GM12891 (cell line): ENCODE measurements at regions not wholly inside any gene's neighbourhood (a gene's known extent, or its start where the extent isn't known, plus 50 kb on each side); places are given as distances from the start of the nearest gene placed in this dataset.

Experiments
- PAX5 ChIP-seq: IDR thresholded peaks from 2 replicates; pipeline ENCODE4 v1.6.1; 2011; ENCODE audit warnings: low read length, moderate library complexity, mild to moderate bottlenecking; ENCODE audit not compliant: insufficient read depth, severe bottlenecking
- POLR2A ChIP-seq: IDR thresholded peaks from 2 replicates; pipeline ENCODE4 v1.6.1; 2011; ENCODE audit warnings: low read depth, low read length, control low read depth
- POLR2AphosphoS5 ChIP-seq: IDR thresholded peaks from 2 replicates; pipeline ENCODE4 v1.6.1; 2011; ENCODE audit warnings: low read depth, low read length, control low read depth
- SPI1 ChIP-seq: IDR thresholded peaks from 2 replicates; pipeline ENCODE4 v1.6.1; 2011; ENCODE audit warnings: low read depth, low read length, control low read depth

- TF ChIP-seq PAX5: no peak
- TF ChIP-seq POLR2A: no peak
- TF ChIP-seq POLR2AphosphoS5: no peak
- TF ChIP-seq SPI1: no peak
Measured at GRCh38 chr13:80213201-80213600, 127.7 kb downstream of the SPRY2 start.
